Activated naive CD4-positive, alpha-beta T cell treated with anti-CD3 and anti-CD28 coated beads, Interleukin-2, amount 10 ng/mL, durations not matched to agents 7 days and 5 days (primary cell): ENCODE measurements at regions not wholly inside any gene's neighbourhood (a gene's known extent, or its start where the extent isn't known, plus 50 kb on each side); places are given as distances from the start of the nearest gene placed in this dataset.

Experiments used
- CTCF ChIA-PET: fragments of 350-600 bp; sonication (Branson Sonifier 250); formaldehyde crosslinking; loops from one replicate; lab custom pipeline; 2021; ENCODE audit warnings: antibody characterized with exemption; lab: Charles Lee
- DNase-seq: peaks from one replicate; pipeline ENCODE4 v3.0.0-alpha.2; 2020
- H3K27ac Mint-ChIP-seq: one replicate; pipeline ENCODE4 v1.8.0; 2021; ENCODE audit warnings: mild to moderate bottlenecking, moderate library complexity, mixed read lengths
- H3K27me3 Mint-ChIP-seq: one replicate; pipeline ENCODE4 v1.8.0; 2021; ENCODE audit warnings: mild to moderate bottlenecking, mixed read lengths
- H3K36me3 Mint-ChIP-seq: one replicate; pipeline ENCODE4 v1.8.0; 2021; ENCODE audit warnings: mixed read lengths
- H3K4me1 Mint-ChIP-seq: one replicate; pipeline ENCODE4 v1.8.0; 2021; ENCODE audit warnings: mixed read lengths
- H3K4me3 Mint-ChIP-seq: one replicate; pipeline ENCODE4 v1.8.0; 2021; ENCODE audit warnings: mild to moderate bottlenecking, moderate library complexity, mixed read lengths
- H3K9me3 Mint-ChIP-seq: one replicate; pipeline ENCODE4 v1.8.0; 2021; ENCODE audit warnings: mixed read lengths

DNA sequence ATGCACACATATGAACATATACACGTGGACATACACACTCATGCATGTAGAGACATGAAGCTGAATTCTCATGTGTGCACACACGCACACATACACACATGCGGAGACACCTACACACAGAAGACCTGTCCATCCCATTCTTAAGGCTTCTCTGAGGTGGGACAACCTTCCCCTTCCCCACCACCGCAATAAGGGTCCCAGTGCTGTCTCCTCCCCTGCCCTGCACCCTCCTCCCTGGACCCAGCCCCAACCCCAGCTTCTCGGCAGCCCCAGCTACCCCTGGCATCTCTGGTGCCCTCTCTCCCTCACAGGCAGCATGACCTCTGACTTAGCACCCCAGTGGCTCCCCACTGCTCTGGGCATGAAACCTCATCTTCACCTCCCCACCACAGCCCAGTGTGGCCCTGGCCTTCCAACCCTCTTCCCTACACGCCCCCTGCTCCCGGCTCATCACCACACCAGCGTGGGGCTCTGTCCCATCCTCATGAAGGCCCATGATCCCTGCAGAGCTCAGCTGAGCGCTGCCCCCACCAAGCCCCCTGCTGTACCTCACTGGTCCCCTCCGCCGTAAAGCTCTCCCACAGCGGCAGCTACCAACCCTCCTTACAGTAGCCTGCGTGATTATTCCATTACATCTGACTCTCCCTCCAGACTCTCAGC lies 204.1 kb upstream of the ZNF536 start:
- no peak overlapping the region for H3K27ac Mint-ChIP-seq
- CTCF ChIA-PET: no interaction called here
- H3K27me3 Mint-ChIP-seq: no peaks in the 10 kb centered on the region
- DNase-seq: no peak
- peaks cover 2% of the 10 kb centered on the region for H3K9me3 Mint-ChIP-seq
- H3K36me3 Mint-ChIP-seq: no peaks in the 10 kb centered on the region
- H3K4me1 Mint-ChIP-seq: no peaks in the 10 kb centered on the region
- H3K4me3 Mint-ChIP-seq: no peak overlapping the region

DNA sequence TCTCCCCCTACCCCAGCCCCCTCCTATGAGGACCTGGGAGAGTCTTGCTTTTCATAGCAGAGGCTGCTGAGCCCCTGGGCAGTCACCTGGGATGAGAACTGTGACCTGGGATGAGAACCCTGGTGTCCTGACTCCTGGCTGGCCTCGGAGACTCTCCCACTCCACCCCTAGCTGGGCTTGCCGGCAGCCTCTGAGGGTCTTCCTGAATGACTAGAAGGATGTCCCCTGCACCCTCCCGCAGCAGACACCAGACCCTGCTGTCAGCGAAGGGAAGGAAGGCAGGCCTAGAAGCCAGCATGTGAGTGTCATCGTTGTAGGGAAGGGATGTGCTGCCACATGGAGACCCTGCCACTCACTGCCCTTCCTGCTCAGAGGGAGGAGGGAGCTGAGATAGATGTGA lies 203.4 kb upstream of the ZNF536 start:
- Mint-ChIP-seq H3K9me3 (peaks cover 2% of the 10 kb centered on the region), H3K4me3 (no peak overlapping the region), H3K36me3 (no peaks in the 10 kb centered on the region), H3K27ac (no peak overlapping the region), H3K27me3 (no peaks in the 10 kb centered on the region), H3K4me1 (no peaks in the 10 kb centered on the region)
- no peak for DNase-seq
- CTCF ChIA-PET: no interaction called here

DNA sequence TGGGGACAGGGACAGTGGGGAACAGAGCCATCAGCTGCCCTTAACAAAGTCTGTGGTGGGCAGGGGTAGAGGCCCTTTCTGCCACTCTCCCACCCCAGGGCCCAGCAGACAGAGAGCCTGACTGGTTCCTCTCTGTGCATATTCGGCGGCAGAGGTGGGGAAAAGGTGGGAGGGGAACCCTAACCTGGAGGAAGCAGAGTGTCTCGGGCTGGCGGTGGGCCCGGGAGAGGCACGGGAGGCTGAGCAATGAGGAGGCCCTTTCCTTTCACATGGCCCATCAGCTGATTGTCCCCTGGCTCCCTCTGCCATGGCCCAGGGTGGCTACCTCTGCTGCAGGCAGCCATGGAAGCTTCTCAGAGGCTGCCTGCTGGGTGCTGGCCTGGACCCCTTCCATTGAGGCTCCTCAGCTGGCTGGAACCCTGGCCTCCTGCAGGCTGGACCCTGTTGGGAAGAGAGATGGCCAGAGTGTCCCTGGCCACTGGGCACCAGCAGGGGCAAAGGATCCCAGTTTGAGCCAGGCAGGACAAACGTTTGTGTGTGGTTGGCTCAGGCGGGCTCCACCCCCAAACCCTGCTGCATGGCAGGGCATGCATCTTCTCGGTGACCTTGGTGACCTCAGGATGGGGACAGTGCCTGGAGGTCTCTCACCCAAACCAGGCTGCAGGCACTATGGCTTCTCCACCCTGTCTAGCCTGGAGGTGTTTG lies 202.8 kb upstream of the ZNF536 start:
- CTCF ChIA-PET: no interaction called here
- H3K36me3 Mint-ChIP-seq: no peaks in the 10 kb centered on the region
- no peak overlapping the region for H3K4me3 Mint-ChIP-seq
- no peaks in the 10 kb centered on the region for H3K4me1 Mint-ChIP-seq
- H3K27me3 Mint-ChIP-seq: no peaks in the 10 kb centered on the region
- DNase-seq: no peak
- peaks cover under 1% of the 10 kb centered on the region for H3K9me3 Mint-ChIP-seq
- no peak overlapping the region for H3K27ac Mint-ChIP-seq

DNA sequence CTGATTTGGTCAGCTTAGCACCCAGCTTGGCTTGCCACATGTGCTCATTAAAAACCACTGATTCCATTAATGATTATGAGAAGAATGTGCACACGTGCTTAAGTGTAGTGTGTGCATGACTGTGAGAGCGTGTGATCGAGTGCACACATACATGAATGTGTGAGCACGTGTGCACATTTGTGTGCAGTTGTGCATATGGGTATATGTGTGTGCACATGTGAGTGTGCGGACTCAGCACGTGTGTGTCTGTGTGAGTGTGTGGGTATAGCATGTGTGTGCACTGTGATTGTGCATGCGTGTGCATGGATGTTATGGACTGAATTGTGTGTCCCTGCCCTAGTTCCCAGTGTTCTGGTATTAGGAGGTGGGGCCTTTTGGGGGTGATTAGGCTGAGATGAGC lies 202.1 kb upstream of the ZNF536 start:
- no peak overlapping the region for H3K27ac Mint-ChIP-seq
- CTCF ChIA-PET: no interaction called here
- no peaks in the 10 kb centered on the region for H3K27me3 Mint-ChIP-seq
- no peak overlapping the region for H3K4me3 Mint-ChIP-seq
- H3K36me3 Mint-ChIP-seq: no peaks in the 10 kb centered on the region
- H3K9me3 Mint-ChIP-seq: no peaks in the 10 kb centered on the region
- H3K4me1 Mint-ChIP-seq: no peaks in the 10 kb centered on the region
- DNase-seq: no peak

DNA sequence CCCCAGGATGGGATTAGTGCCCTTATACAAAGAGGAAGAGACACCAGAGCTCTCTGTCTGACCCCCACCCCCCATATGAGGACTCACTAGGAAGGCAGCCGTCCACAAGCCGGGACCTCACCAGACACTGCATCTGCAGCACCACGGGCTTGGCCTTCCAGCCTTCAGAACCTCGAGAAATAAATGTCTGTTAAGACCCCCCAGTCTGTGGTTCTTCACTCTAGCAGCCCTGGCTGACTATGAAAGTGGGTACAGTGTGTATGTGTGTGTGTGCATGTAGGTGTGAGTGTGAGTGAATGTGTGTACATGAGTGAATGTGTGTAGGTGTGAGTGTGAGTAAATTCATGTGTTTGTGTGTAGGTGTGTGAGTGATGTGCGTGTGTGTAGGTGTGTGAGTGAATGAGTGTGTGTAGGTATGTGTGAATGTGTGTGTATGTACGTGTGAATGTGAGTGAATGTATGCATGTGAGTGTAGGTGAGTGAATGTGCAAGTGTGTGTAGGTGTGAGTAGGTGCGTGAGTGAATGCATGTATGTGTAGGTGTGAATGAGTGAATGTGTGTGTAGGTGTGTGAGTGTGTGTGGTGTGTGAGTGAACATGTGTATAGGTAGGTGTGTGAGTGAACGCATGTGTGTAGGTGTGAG lies 201.6 kb upstream of the ZNF536 start:
- no peak for DNase-seq
- Mint-ChIP-seq H3K4me1 (no peaks in the 10 kb centered on the region), H3K27me3 (no peaks in the 10 kb centered on the region), H3K4me3 (no peak overlapping the region), H3K27ac (no peak overlapping the region), H3K9me3 (no peaks in the 10 kb centered on the region), H3K36me3 (no peaks in the 10 kb centered on the region)
- CTCF ChIA-PET: no interaction called here

DNA sequence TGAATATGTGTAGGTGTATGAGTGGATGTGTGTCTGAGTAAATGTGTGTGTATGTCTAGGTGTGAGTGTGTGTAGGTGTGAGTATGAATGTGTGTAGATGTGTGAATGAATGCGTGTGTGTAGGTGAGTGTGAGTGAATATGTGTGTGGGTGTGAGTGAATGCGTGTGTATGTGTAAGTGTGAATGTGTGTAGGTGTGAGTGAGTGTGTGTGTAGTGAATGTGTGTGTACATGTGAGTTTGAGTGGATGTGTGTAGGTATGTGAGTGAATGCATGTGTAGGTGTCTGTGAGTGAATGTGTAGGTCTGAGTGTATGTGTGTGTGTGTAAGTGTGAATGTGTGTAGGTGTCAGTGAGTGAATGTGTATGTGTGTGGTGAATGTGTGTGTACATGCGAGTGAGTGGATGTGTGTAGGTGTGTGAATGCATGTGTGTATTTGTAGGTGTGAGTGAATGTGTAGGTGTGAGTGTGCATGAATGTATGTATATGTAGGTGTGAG lies 201.0 kb upstream of the ZNF536 start:
- Mint-ChIP-seq H3K4me3 (no peak overlapping the region), H3K36me3 (no peaks in the 10 kb centered on the region), H3K4me1 (no peaks in the 10 kb centered on the region), H3K27me3 (no peaks in the 10 kb centered on the region), H3K9me3 (no peaks in the 10 kb centered on the region), H3K27ac (no peak overlapping the region)
- CTCF ChIA-PET: no interaction called here
- no peak for DNase-seq

DNA sequence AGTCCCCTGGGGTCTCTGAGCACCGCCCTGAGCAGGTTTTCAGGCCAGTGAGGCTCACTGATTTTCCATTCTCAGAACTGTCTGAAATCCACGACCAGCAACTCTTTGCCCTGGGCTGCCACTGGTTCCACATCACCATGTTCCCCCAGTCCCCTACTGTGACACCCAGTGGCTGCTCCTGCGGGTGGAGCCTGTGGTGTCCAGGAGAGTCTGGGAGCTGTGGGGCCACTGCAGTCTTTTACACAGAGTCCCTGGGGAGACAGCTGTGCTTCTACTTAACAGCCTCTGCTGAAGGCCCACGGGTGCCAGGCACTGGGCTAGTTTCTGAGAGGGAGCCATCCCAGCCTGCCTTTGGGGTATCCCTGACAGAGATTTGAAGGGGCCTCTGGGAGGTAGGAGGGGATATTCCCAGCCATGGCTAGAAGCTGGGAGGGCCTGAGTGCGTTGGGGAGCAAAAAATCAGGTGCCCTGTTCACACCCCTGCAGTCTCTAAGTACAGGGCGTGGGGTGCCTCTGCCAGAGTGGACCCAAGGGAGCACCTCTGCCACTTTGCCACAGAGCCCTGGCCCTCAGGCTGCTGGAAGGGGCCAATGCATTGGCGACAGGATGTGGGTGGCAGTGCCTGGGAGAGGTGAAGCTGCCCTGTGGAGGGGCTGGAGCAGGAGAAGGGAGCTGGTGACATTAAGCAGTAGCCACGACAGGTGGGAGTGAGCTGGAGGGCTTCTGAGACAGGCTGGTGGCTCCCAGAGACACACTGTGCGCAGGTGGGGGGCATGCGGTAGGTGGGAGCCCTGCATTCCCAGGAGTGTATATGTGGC lies 200.2 kb upstream of the ZNF536 start:
- no peaks in the 10 kb centered on the region for H3K4me1 Mint-ChIP-seq
- no peak overlapping the region for H3K27ac Mint-ChIP-seq
- H3K9me3 Mint-ChIP-seq: no peaks in the 10 kb centered on the region
- DNase-seq: no peak
- no peaks in the 10 kb centered on the region for H3K36me3 Mint-ChIP-seq
- CTCF ChIA-PET: no interaction called here
- no peaks in the 10 kb centered on the region for H3K27me3 Mint-ChIP-seq
- H3K4me3 Mint-ChIP-seq: no peak overlapping the region

DNA sequence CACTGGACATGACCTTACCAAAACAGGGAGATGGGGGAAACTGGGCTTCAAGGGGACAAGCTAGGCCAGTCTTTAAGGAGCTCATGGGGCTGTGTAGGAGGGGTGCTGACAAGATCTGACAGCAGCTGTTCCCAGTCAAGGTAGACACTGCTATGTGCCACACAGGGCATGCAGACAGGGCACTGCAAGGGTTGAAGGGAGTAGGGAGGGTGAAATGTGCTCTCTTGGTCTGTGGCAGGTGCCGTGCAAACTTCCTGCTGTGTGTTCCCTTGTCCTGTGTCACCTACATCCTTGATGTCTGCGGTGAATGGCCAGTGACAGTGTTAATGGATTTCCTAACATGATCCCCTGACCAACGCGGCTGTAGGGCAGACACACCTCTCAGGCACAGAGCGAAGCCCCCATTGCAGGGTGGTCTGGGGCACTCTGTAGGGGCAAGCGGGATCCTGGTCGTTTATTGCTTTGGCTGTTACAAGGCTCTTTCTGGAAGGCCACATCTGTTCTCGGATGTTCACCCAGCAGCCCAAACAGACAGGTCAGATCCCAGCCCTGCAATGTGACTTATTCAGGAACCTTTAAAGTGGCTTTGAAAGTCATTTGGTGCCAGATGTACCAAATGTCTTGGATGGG lies 199.5 kb upstream of the ZNF536 start:
- CTCF ChIA-PET: no interaction called here
- Mint-ChIP-seq H3K4me3 (no peak overlapping the region), H3K9me3 (no peaks in the 10 kb centered on the region), H3K27ac (no peak overlapping the region), H3K27me3 (no peaks in the 10 kb centered on the region), H3K36me3 (no peaks in the 10 kb centered on the region), H3K4me1 (no peaks in the 10 kb centered on the region)
- no peak for DNase-seq

DNA sequence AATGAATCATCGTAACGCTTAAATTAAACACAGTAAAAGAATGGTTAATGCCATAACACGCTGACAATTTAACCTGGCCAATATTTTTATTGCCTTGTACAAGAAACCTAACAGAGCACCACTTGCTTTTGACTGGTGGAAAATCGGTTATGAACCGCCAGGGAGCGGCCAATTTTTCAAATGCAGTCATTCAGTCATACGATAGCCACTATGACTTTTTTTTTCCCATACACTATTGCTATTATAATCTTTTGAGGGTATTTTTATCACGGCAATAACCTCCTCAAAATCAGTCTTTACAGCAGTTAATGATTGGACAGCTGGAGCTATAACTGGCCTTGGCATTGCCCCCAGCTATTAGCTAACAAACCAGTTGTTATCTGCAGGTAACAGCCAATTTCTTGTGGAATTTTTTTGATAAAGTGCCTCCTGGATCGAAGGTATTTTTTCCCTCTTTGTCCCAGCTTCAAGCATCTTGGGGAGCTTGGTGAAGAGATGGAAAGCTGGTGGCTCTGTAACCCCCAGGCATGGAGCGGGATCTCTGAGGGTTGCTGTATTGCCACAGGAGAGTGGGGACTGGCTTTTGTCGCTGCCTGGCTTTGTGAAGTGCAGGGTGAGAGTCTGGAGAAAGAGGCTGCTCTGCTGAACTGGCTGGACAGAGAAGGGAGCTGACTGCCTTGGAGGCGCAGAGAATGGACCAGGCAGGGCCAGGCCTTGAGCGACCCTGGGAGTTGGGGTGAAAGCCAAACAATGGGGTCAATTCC lies 198.4 kb upstream of the ZNF536 start:
- Mint-ChIP-seq H3K4me3 (no peak overlapping the region), H3K27me3 (no peaks in the 10 kb centered on the region), H3K9me3 (no peaks in the 10 kb centered on the region), H3K27ac (no peak overlapping the region), H3K4me1 (no peaks in the 10 kb centered on the region), H3K36me3 (no peaks in the 10 kb centered on the region)
- DNase-seq: no peak
- CTCF ChIA-PET: no interaction called here

DNA sequence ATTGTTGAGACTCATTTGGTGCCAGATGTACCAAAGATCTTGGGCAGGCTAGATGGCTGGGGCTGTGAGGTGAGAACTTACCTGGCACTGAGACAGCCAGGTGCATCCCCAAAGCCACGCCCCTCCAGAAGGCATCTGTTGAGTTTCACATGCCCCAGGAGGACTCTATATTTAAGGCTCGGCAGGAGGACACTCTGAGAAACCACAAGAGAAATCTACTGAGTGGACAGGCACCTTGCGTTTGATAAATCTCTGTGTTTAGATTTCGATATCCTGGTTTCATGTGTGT lies 197.9 kb upstream of the ZNF536 start:
- H3K27me3 Mint-ChIP-seq: no peaks in the 10 kb centered on the region
- H3K4me3 Mint-ChIP-seq: no peak overlapping the region
- H3K36me3 Mint-ChIP-seq: no peaks in the 10 kb centered on the region
- CTCF ChIA-PET: no interaction called here
- no peak for DNase-seq
- no peak overlapping the region for H3K27ac Mint-ChIP-seq
- no peaks in the 10 kb centered on the region for H3K9me3 Mint-ChIP-seq
- H3K4me1 Mint-ChIP-seq: no peaks in the 10 kb centered on the region

DNA sequence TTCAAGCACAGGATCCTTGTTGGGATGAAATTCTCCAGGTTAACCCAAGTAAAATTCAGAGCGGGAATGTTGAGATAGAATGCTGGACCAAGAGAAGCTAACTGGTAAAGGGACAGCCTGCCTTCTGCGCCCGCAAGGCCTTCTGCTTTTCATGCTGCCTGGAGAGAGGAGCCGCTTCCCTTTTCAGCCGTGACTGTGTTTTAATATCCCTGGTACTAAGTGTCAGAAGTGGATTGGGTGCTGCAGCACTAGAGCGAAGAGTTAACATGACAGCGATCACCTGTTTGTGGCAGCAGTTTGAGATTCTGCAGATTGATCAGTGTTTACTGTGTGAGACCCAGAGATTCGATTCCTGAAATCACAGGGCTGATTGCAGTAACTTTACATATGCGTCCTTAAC lies 197.4 kb upstream of the ZNF536 start:
- DNase-seq: no peak
- no peak overlapping the region for H3K4me3 Mint-ChIP-seq
- CTCF ChIA-PET: no interaction called here
- no peak overlapping the region for H3K27ac Mint-ChIP-seq
- peaks cover 2% of the 10 kb centered on the region for H3K9me3 Mint-ChIP-seq
- H3K27me3 Mint-ChIP-seq: no peaks in the 10 kb centered on the region
- no peaks in the 10 kb centered on the region for H3K4me1 Mint-ChIP-seq
- H3K36me3 Mint-ChIP-seq: no peaks in the 10 kb centered on the region

DNA sequence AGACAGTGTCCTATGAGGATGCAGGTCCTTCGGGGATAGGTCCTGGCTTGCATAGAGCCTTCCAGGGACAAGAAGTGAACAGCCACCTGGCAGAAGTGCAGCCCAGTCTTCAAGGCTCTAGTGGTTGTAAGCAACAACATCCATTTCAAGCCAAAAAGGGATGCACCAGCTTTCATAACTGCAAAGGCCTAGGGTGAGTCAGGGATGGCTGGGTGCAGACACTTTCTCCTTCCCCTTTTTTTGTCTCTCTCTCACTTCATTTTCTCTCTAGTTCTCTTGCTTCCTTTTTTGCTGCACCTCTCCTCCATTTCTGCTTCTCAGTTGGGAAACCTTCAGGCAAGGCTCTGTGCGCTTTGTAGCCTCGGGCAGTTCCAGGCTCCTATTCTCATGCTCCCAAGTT lies 196.2 kb upstream of the ZNF536 start:
- Mint-ChIP-seq H3K9me3 (peaks cover 2% of the 10 kb centered on the region), H3K4me1 (no peaks in the 10 kb centered on the region), H3K27me3 (no peaks in the 10 kb centered on the region), H3K36me3 (no peaks in the 10 kb centered on the region), H3K27ac (no peak overlapping the region), H3K4me3 (no peak overlapping the region)
- no peak for DNase-seq
- CTCF ChIA-PET: no interaction called here

DNA sequence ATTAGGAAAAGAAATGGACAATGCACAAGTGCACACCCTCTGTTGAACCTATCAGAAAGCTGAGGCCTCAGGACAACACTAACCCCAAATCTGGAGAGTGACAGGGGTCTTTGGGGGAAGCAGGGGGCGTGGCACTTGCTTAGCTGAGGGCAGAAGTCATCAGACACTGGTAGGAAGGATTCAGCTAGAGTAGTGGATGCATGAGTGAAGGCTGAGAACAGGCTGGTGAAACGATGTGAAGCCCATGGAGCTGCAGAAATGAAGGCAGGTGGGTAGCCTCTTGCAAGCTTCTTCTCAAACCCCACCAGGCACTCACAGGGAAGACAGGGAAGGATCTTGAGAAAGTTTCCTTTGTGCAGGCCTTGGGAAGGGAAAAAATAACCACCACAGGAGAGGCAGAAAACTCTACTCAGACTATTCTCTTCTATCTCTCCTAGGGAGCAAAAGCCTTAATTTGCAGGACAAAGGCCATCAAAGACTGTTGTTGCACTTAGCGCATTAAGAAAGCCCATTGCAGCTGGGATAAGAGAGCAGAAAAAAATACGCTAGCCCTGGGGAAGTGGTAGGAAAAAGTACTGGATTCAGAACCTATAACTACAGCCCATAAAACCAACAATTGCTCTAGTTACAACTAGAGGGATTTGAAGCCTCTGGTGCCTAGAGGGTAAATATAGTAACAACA lies 193.3 kb upstream of the ZNF536 start:
- no peak for DNase-seq
- H3K9me3 Mint-ChIP-seq: peaks cover 9% of the 10 kb centered on the region
- H3K4me3 Mint-ChIP-seq: no peak overlapping the region
- H3K4me1 Mint-ChIP-seq: no peaks in the 10 kb centered on the region
- H3K27ac Mint-ChIP-seq: no peak overlapping the region
- CTCF ChIA-PET: no interaction called here
- H3K27me3 Mint-ChIP-seq: no peaks in the 10 kb centered on the region
- peaks cover under 1% of the 10 kb centered on the region for H3K36me3 Mint-ChIP-seq
